EH (cell line): ENCODE measurements at regions not wholly inside any gene's neighbourhood (a gene's known extent, or its start where the extent isn't known, plus 50 kb on each side); places are given as distances from the start of the nearest gene placed in this dataset.
A peak's percentile ranks its signal among the peaks of the same experiment; 100 is the strongest.

Experiments
- DNase-seq: peaks from one replicate; pipeline ENCODE4 v3.0.0-alpha.2; 2015; ENCODE audit warnings: low read depth

DNA sequence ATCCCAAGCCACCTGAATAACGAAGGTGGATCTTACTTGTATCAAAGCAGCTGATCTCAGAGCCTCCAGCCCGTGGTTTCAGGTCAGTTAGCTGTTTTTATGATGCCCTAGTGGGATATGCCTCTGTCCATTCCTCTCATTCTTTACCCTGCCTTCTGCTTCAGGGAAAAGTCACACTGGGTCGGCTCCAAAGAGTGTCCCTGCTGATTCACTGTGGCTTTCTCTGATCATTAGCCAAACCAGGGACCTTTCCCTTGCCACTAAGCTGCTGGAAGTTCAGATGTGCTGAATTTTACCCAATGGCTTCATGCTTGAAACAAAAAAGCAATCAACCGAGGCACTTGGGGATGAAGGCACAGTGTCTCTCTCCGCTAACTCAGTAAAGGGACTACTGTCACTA, 170.2 kb upstream of the SALL1 start:
- DNase-seq, result peak; percentile 44

GRCh38 chr16:51317575-51317974, 166.5 kb upstream of the SALL1 start:
- no peak for DNase-seq

DNA sequence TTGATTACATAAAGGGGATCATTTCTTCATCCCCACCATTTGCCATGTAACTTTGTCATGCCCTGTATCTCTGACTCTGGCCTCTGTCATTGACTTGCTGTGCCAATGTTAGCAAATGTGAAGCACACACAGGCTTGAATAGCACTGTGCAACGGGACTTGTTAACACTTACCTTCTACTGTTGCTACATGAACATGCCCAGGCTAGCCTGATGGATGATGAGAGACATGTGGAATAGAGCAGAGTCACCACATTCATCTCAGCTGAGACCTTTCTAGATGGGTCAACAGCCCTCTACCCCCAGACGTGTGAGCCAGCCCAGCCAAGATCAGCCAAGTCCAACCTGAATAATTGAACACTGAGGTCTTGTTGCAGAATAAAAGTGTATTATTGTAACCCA, 162.1 kb upstream of the SALL1 start:
- no peak for DNase-seq

DNA sequence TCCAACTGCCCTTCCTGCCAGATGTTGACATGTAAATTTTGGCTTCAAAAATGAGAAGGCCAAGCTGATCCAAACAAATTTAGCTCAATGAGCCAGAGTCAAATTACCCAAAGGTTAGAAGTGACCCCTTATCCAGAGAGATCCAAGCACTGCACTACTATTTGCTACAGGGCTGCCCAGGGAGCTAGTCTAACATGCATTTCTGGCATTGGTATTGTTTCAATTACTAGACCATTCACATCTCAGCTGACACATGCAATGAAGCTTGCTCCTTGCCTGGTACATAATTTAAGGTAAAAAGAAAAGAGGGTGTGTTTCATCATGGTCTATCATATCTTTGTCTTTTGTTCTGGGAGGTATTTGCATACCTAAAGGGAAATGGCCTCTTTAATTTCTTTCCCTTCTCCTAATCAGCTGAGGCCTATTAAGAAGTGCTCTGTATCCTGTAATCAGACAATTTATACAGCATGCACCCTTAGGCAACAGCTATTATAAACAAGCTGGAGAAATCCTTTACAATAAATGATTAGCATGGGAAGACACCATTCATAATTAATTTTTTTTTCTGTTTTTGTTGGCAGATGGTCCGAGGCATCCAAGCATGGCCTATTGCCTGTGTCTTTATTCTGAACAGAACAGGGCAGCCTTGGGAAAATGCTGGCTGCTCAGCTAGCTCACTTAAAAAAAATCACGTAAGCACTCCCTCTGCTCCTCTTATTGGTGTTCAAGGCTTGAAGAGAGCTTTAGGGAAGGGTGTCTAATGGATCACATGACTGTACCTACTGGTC, 161.5 kb upstream of the SALL1 start:
- DNase-seq, result no peak

DNA sequence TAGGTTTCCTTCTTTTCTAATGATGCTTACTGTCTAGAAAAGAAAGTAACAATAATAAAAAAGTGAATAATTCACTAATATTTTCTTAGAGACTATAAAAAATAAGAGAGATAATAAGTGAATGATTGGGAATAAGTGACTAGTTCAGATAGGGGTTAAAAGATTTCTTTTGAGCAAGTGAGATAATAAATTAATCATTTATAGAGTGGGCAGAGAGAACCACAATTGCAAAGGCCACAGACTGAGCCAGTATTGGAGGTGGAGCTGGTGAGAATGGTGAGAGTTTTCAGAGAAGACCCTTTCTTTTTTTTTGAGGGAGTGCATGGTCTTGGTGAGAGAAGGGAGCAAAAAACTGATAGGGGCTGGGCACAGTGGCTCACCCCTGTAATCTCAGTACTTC, 159.1 kb upstream of the SALL1 start:
- no peak for DNase-seq

- DNase-seq, result no peak
These were observed 156.0 kb upstream of the SALL1 start for GRCh38 chr16:51306886-51307595.

DNA sequence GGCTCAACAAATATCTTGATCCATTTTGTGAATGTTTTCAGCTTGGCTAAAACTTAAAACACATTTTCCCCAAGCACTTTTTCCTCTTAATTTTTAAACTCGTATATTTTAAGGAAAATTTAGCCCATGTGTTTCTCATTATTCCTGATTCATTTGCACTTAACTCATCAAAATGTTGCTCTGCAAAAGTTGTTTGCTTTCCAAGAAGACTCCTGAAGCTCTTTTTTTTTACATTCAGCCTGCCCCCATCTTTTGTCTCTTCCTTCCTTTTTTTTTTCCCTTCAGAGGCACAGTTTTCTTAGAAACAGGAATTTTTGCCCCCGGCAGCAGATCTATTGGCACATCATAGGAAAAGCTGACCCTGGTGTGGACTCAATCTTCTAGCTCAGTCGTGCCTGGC, 155.0 kb upstream of the SALL1 start:
- peak; percentile 64 for DNase-seq

- no peak for DNase-seq
These were observed 154.3 kb upstream of the SALL1 start for GRCh38 chr16:51305337-51305736.

- no peak for DNase-seq
These were observed 151.0 kb upstream of the SALL1 start for GRCh38 chr16:51302042-51302441.

GRCh38 chr16:51298800-51299199, 147.7 kb upstream of the SALL1 start:
- DNase-seq, result no peak

DNA sequence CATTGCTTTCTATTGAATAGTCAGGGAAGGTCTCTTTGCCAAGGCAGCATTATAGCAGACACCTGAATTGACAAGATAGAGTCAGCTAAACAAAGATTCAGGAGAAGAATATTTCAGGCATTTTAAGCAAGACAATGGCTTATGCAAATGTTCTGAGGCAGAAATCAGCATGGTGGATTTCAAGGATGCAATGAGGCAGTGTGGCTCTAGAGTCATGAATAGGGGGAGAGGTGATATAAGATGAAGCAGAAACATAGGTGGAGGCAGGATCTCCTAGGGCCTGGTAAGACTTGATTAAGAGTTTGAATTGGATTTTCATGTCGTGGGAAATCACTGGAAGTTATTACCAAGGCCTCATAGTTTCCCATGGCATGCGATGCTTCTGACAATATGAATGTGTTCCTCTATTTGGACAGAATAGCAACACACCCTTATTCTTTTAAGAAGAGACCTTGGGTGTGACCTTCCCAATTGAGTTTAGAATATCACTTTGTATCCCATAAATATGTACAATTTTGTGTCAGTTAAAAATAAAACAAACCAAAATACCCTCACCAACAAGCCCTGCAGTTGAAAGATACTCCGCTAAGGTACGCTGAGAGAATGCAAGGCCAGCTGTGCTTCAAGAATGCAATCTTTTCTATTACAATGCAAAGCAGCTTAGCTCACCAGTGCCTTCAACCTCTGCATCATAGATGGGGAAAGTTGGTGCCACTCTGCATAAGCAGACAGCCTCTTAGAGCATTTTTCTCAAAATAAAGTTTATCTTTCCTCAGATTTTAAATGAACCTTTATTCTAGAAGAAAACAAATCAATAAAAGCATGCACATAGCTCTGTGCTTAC, 139.6 kb upstream of the SALL1 start:
- no peak for DNase-seq

- no peak for DNase-seq
These were observed 138.3 kb upstream of the SALL1 start for GRCh38 chr16:51289336-51289735.

DNA sequence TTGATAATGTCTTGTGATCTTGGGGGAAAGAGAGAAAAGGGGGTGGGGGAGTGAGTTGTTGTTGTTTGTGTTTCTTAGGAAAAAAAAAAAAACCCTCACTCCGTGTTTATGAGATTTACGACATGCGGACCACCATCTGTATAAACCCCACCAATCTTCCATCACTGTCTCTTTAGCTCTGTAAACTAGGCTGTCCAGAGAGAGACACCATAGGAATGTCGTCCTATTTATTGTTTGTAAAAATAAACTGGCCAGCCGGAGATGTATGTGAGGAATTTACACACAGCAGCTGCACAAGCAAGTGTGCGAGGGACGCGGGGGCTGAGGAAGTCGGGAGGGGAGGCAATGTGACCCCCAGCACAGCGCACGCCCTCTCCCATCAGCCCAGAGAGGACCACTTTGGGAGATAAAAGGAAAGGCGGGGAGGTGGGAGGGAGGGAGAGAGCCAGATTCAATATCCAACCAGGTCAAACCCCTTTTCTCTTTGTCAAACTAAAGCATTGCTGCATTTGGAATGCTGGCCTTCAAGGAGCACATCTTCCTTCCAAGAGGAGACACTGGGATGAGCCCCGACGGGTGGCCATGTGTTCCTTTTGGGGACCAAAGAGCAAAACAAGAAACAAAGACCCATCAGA, 136.2 kb upstream of the SALL1 start:
- no peak for DNase-seq

DNA sequence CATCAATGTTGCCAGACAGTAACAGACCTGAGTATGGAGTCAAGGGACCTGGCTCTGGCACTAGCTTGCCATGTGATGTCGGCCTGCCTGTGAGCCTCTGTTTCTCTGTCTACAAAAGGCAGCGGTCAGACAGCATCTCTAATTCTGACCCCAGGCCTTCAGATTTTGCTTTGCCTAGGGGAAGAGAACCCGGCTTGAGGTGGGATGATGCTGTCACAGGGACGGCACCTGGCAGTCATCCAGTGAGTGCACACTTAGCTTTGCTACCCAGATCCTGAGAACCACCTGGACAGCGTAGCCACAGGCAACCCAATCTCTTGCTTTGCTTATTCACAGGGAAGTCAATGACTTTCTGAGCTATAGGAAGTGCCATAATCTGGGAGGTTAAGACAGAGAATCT, 135.2 kb upstream of the SALL1 start:
- DNase-seq, result no peak

DNA sequence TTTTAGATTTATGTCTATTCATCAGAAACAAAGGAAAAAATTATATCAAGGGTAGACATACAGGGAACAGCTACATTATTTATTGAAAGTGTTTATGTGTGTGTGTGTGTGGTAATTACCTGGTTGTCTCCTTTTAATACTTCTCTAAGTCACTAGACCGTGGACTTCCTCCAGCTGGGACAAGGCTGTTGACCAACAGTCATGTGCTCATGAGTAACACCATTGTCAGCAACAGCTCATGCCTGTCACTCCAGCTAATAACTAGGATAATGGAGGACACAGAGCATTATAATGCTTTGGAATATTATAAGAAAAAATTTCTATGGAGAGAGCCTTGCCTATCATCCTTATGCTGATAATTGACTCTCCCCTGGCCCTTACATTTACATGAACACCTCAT, 125.3 kb upstream of the SALL1 start:
- DNase-seq, result no peak

DNA sequence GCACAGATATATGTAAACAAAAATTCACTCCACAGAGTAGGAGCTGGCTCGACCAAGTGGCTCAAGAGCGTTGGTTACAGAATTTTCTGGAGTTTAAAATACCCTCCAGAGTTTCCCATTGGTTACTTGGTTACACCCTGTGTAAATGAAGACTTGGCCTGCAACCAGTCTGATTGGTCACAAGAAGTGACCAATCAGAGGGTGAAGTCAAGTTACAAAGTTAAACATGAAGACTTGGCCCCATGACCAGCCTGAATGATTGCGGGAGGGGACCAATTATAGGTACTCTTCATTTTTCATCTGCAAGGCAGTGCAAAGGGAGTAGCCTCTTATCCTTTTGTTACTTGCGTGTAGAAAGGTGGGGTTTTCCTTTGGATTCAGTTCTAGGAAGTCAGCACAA, 121.3 kb upstream of the SALL1 start:
- no peak for DNase-seq

- no peak for DNase-seq
These were observed 120.2 kb upstream of the SALL1 start for GRCh38 chr16:51271156-51271701.

DNA sequence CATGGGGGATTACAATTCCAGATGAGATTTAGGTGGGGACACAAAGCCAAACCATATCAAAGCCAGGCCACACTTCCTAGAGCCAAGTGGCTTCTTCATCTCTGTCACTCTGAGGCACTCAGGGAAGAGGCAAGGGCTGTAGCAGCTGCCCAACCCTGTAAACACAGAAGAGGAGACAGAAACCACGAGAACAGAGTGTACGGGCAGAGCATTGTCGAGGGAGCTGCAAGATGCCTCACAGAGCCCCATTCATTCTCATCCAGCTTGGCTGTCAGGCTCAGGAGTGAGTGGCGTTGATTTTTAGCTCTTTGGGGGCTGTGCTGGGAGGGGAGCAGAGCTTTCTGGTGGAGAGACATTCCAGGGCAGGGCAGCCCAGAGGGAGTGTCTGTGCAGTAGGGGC, 117.2 kb upstream of the SALL1 start:
- DNase-seq, result no peak

DNA sequence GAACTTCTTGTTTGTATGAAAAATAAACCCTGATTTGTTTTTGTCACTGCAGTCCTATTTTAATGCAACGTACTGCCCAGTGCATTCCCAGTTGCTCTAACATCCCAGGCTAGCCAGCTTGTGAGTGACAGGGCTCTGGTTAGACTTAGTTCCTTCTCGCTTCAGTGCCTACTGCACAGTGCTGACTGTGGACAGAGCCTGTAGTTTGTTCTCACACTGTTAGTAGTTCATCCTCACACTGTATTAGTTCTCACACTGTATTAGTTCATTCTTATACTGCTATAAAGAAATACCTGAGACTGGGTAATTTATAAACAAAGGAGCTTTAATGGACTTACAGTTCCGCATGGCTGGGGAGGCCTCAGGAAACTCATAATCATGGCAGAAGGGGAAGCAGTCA, 116.6 kb upstream of the SALL1 start:
- DNase-seq, result no peak

DNA sequence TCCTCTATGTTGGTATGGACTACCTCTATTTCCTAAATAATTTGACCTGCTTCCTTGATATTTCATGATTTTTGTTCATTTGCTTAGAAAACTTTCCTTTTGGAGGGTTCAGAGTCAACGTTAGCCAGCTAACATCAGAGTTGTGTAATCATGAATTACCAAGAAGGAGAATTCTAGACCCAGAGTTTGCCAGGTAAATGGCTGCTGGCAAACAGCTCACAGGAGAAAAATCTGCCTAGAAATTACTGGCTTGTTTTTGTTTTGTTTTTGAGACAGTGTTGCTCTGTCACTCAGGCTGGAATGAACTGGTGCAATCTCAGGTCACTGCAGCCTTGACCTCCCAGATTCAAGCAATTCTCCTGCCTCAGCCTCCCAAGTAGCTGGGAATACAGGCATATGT, 111.4 kb upstream of the SALL1 start:
- DNase-seq, result no peak

DNA sequence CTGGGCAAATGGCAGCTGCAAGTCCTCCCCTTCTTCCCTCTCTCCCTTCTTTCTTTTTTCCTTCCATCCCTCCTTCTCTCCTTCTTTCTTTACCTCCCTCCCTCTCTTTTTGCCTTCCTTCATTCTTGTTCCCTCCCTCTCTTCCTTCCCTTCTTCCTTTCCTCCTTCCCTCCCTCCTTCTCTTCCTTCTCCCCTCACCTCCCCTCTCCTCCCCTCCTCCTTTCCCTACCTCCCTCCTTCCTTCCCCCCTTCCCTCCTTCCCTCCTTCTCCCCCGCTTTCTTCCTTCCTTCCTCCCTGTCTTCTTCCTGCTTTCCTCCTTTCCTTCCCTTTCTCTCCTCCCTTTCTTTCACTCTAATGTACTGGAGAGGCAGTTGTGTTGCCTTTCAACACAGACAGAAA, 110.8 kb upstream of the SALL1 start:
- no peak for DNase-seq

- no peak for DNase-seq
These were observed 104.4 kb upstream of the SALL1 start for GRCh38 chr16:51255349-51255972.
